A549 (cell line): ENCODE measurements at regions not wholly inside any gene's neighbourhood (a gene's known extent, or its start where the extent isn't known, plus 50 kb on each side); places are given as distances from the start of the nearest gene placed in this dataset.

ENCODE experiments used
- ATAC-seq, 2 experiments: fragments of 200-7000 bp in 1 of 2; fragments of >200 bp in 1 of 2; cut with Nextera tagmentation in 1 of 2; cut with Tn5 transposase in 1 of 2; 3 replicates each; pipeline versions ENCODE4 v1.8.0 to v1.9.1; 2018 to 2020; ENCODE audit warnings: mild to moderate bottlenecking in 1 of 2, moderate library complexity in 1 of 2
- CTCF ChIA-PET: fragments of 300-600 bp; sonication (Branson Sonifier 250); formaldehyde crosslinking; extraction: SDS; loops from one replicate; lab custom pipeline; 2021; ENCODE audit warnings: antibody characterized with exemption, inconsistent platforms; lab: Yijun Ruan, JAX
- POLR2A ChIA-PET: fragments of 350-600 bp; formaldehyde crosslinking; extraction: SDS; loops from one replicate; lab custom pipeline; 2021; ENCODE audit warnings: antibody characterized with exemption, inconsistent platforms; lab: Yijun Ruan, JAX
- DNase-seq, 2 experiments: peaks; one replicate each; pipeline versions ENCODE4 v3.0.0 to v3.0.0-alpha.2; 2011 to 2016; ENCODE audit warnings: low read depth in 1 of 2, low spot score in 1 of 2
- FAIRE-seq: peaks from 2 replicates; lab custom pipeline; 2011; peaks lifted over from hg19 to GRCh38; lab: Jason Lieb, UNC
- H3K27ac ChIP-seq, 2 experiments: fragments of >200 bp; sonication (Bioruptor Twin); formaldehyde crosslinking; 3 replicates each; pipeline ENCODE4 v1.5.1; 2016 to 2017
- H3K4me1 ChIP-seq: fragments of >200 bp; sonication (Bioruptor Twin); formaldehyde crosslinking; 3 replicates; pipeline ENCODE4 v1.6.1; 2016
- H3K4me2 ChIP-seq: fragments of >200 bp; sonication (Bioruptor Twin); formaldehyde crosslinking; 3 replicates; pipeline ENCODE4 v1.6.1; 2016
- H3K4me3 ChIP-seq: fragments of >200 bp; sonication (Bioruptor Twin); formaldehyde crosslinking; 3 replicates; pipeline ENCODE4 v1.5.1; 2016
- H3K9me3 ChIP-seq: fragments of >200 bp; sonication (Bioruptor Twin); formaldehyde crosslinking; 3 replicates; pipeline ENCODE4 v1.6.1; 2016
- BHLHE40 ChIP-seq: IDR thresholded peaks from 2 replicates; pipeline ENCODE4 v1.6.1; 2012; ENCODE audit warnings: low read depth, low read length, inconsistent platforms
- CBX2 ChIP-seq: fragments of 200-600 bp; sonication (generic); IDR thresholded peaks from 2 replicates; pipeline ENCODE4 v1.6.1; 2016; ENCODE audit warnings: low read depth, mild to moderate bottlenecking, borderline replicate concordance
- CBX8 ChIP-seq: fragments of 200-600 bp; sonication (generic); IDR thresholded peaks from 2 replicates; pipeline ENCODE4 v1.6.1; 2016
- CHD4 ChIP-seq: fragments of 200-600 bp; sonication (generic); IDR thresholded peaks from 2 replicates; pipeline ENCODE4 v1.6.1; 2016; ENCODE audit warnings: antibody characterized with exemption, mild to moderate bottlenecking, borderline replicate concordance
- EHF ChIP-seq: fragments of 250-450 bp; sonication (Bioruptor Pico); IDR thresholded peaks from 2 replicates; pipeline ENCODE4 v1.5.0; 2020; ENCODE audit warnings: mild to moderate bottlenecking
- FOSB ChIP-seq: fragments of 250-450 bp; sonication (Bioruptor Pico); IDR thresholded peaks from 2 replicates; pipeline ENCODE4 v1.5.0; 2020; ENCODE audit warnings: mild to moderate bottlenecking, moderate library complexity
- FOSL2 ChIP-seq, 2 experiments: fragments of 450-650 bp in 1 of 2; fragments of >200 bp in 1 of 2; sonication (Bioruptor Twin) in 1 of 2; formaldehyde crosslinking; IDR thresholded peaks; 2 replicates each; pipeline versions ENCODE4 v1.5.0 to v1.6.1; 2016 to 2020; ENCODE audit warnings: mild to moderate bottlenecking in 1 of 2, moderate library complexity in 1 of 2
- FOXS1 ChIP-seq: fragments of 250-450 bp; sonication (Bioruptor Pico); IDR thresholded peaks from 2 replicates; pipeline ENCODE4 v1.5.0; 2020; ENCODE audit warnings: mild to moderate bottlenecking, moderate library complexity
- GATA3 ChIP-seq: IDR thresholded peaks from 2 replicates; pipeline ENCODE4 v1.6.1; 2012; ENCODE audit warnings: borderline replicate concordance
- HDAC2 ChIP-seq: fragments of 200-600 bp; sonication (generic); IDR thresholded peaks from 2 replicates; pipeline ENCODE4 v1.6.1; 2016
- HOXB13 ChIP-seq: fragments of 250-450 bp; sonication (Bioruptor Pico); IDR thresholded peaks from 2 replicates; pipeline ENCODE4 v1.5.0; 2020; ENCODE audit warnings: low read depth, mild to moderate bottlenecking, moderate library complexity
- JUNB ChIP-seq: fragments of >200 bp; sonication (Bioruptor Twin); formaldehyde crosslinking; IDR thresholded peaks from 2 replicates; pipeline ENCODE4 v1.6.1; 2016
- MYC ChIP-seq: IDR thresholded peaks from 2 replicates; pipeline ENCODE4 v1.6.1; 2012; ENCODE audit warnings: mild to moderate bottlenecking, inconsistent platforms, low read length, improper control_type of control experiment, borderline replicate concordance
- POLR2A ChIP-seq: IDR thresholded peaks from 2 replicates; pipeline ENCODE4 v1.6.1; 2012; ENCODE audit warnings: mild to moderate bottlenecking, low read length
- RARB ChIP-seq: fragments of 250-450 bp; sonication (Bioruptor Pico); IDR thresholded peaks from 2 replicates; pipeline ENCODE4 v1.8.0; 2021; ENCODE audit warnings: mild to moderate bottlenecking, moderate library complexity
- RCOR1 ChIP-seq: fragments of 150-350 bp; IDR thresholded peaks from 2 replicates; pipeline ENCODE4 v1.6.1; 2014; ENCODE audit warnings: antibody characterized with exemption, low read length, low read depth
- RFX5 ChIP-seq: fragments of 450-650 bp; IDR thresholded peaks from 2 replicates; pipeline ENCODE4 v1.7.1; 2014; ENCODE audit warnings: antibody characterized with exemption, mild to moderate bottlenecking, moderate library complexity
- RNF2 ChIP-seq: fragments of 200-600 bp; sonication (generic); IDR thresholded peaks from 2 replicates; pipeline ENCODE4 v1.6.1; 2016; ENCODE audit warnings: low read depth, mild to moderate bottlenecking, antibody characterized with exemption, moderate library complexity, borderline replicate concordance
- TP53 ChIP-seq: fragments of 250-450 bp; sonication (Bioruptor Pico); IDR thresholded peaks from 2 replicates; pipeline ENCODE4 v1.5.0; 2021; ENCODE audit warnings: mild to moderate bottlenecking, moderate library complexity
- ZC3H11A ChIP-seq: fragments of 450-650 bp; IDR thresholded peaks from 2 replicates; pipeline ENCODE4 v1.6.1; 2014; ENCODE audit warnings: antibody characterized with exemption, mild to moderate bottlenecking
- ZSCAN20 ChIP-seq: fragments of 250-450 bp; sonication (Bioruptor Pico); IDR thresholded peaks from 2 replicates; pipeline ENCODE4 v1.8.0; 2022; ENCODE audit warnings: mild to moderate bottlenecking, moderate library complexity
- WGBS: methylation state at CpG from one replicate; pipeline ENCODE4 v1.1.6; 2017; ENCODE audit errors: missing lambda C conversion rate; 5-methylcytosine and 5-hydroxymethylcytosine counted together
- TF ChIP-seq, protein P1 (sequence below): IDR thresholded peaks from 2 replicates; pipeline ENCODE4 v1.6.1; 2012

DNA sequence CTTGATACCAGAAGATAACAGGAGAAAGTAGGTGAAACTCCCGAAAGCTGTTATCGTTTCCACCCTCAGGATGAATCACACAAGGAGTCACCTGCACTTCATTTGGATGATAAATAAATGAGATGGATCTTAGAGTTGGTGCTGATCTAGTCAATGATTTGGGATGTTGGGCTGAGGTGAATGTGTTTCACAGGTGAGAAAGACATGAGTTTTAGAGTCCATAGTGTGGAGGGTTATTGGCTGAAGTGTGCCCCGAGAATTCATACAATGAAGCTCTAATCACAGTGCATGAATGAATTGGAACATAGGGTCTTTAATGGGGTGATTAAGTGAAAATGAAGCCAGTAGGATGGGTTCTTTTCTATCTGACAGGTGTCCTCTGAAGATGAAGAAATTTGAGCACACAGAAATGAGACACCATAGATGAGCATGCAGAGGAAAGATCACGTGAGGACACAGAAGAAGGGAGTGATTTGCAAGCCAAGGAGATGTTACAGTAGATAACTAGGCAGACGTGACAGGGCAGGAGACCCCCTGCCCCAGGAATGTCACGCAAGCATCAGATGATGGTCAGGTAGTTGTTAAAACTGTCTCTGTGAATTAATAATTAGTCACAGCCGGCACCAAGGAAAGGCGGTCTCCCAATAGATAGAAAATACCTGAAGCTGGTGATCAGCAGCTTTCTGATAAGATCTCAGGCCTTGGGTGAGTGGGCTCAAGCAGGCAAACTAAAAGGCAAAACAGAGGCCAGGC lies 60.3 kb upstream of the IGLL5 start:
- TF ChIP-seq HOXB13, result no peak
- Histone ChIP-seq H3K4me1 (no peaks in the 10 kb centered on the region), H3K4me3 (no peak overlapping the region), H3K27ac (no peak overlapping the region), H3K4me2 (no peak overlapping the region), H3K9me3 (peaks cover 2% of the 10 kb centered on the region; the same call in 1 of the 3 replicates)
- CTCF ChIA-PET, result interaction anchor here (0.7 to 1.3 kb wide), 2 partner anchors 57 kb away, joined by 3 read pairs; no protein-coding TSS in a partner anchor
- ATAC-seq (no peak), DNase-seq (no peak), FAIRE-seq (no peak)
- POLR2A ChIA-PET, result no interaction called here
- 52% methylated on average over 8 of the region's 8 CpGs for WGBS

DNA sequence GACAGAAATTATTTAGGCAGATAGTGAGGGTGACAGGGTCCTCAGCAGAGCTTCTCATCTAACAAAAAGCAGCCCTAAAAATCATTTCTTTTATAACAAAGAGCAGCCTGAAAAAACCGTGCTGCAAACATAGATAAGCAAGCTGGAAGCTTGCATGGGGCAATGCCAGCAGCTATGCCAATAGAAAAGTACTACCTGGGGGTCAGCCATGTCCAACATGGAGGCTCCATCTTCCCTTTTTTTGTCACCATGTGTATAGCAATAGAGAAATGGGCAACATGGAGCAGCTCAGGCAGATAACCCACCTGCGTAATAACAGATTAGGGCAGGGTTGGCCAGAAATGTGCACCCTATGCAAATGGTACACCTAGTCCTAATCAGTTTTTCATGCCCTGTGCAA lies 57.4 kb upstream of the IGLL5 start:
- ATAC-seq (no peak), DNase-seq (no peak)
- H3K4me3 ChIP-seq, result no peak overlapping the region
- H3K4me2 ChIP-seq, result no peak overlapping the region
- H3K4me1 ChIP-seq, result no peaks in the 10 kb centered on the region
- TF ChIP-seq CBX2 (no peak), FOSB (CRISPR knock-in tag) (no peak), RCOR1 (no peak), JUNB (no peak)
- TF ChIP-seq, all 56 proteins: peak for 0
- Histone ChIP-seq H3K27ac (no peak overlapping the region), H3K9me3 (peaks cover 2% of the 10 kb centered on the region; the same call in 1 of the 3 replicates)
- 44% methylated on average over 2 of the region's 2 CpGs for WGBS
- POLR2A ChIA-PET, result no interaction called here
- no peak for FAIRE-seq
- CTCF ChIA-PET, result interaction anchor here (0.8 to 3.5 kb wide), 4 partner anchors 16 to 67 kb away, joined by 3 to 11 read pairs (median 3); no protein-coding TSS in a partner anchor

DNA sequence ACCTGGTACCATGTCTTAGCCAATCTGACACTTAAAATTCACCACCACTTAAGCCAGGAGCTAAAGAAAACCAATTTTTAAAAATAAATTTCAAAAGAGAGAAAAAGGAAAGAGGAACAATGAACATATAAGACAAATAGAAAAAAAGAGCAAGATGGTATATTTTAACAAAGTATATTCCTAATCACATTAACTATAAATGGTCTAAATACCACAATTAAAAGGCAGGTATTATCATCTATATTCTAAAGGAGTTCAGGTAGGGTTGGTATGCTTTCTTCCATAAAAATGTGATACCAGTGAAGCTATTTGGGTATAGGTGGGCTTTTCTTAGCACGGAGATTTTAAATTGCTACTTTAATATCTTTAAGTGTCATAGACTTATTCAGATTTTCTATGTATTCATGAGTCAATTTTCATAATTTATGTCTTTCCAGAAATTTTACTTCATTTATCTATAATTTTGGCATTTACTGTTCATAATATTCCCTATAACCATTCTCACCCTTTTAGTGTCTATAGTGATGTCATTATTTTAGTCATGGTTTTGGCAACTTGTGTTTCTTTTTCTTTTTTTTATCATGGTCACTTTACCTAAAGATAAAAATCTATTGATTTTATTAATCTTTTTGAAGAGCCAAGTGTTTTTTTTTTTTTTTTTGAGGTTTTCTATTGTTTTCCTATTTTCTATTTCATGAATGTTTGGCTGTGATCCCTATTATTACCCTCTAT lies 56.5 kb upstream of the IGLL5 start:
- ChIA-PET POLR2A (no interaction called here), CTCF (interaction anchor here (1.3 to 3.5 kb wide), 2 partner anchors 17 kb away, joined by 3 to 11 read pairs; no protein-coding TSS in a partner anchor)
- FAIRE-seq (no peak), DNase-seq (no peak), ATAC-seq (no peak)
- Histone ChIP-seq H3K4me2 (no peak overlapping the region), H3K4me1 (no peaks in the 10 kb centered on the region), H3K9me3 (peaks cover 2% of the 10 kb centered on the region; the same call in 1 of the 3 replicates), H3K27ac (no peak overlapping the region), H3K4me3 (no peak overlapping the region)
- WGBS, result 0% methylated on average over 1 of the region's 1 CpG
- TF ChIP-seq MYC (no peak), RNF2 (no peak), EHF (CRISPR knock-in tag) (no peak), RARB (no peak), POLR2A (no peak)

DNA sequence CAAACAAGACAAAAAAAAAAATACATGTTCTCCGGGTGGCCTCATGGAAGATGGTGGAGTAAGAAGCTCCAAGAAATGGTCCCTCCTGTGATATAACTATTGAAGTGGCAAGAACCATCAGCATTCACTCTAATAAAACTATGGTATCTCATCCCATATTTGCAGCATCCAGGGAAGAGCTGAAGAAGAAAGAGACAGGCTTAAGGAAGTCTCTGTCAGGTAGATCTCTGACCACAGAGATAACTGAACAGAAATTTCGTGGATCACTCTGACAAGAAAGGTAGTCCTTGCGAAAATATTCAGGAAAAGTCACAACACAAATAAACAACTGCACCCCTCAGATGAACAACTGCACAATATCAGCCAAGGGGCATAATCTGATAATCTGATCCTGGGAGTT lies 54.6 kb upstream of the IGLL5 start:
- POLR2A ChIA-PET, result no interaction called here
- Histone ChIP-seq H3K4me1 (no peaks in the 10 kb centered on the region), H3K9me3 (peaks cover 2% of the 10 kb centered on the region; the same call in 1 of the 3 replicates), H3K27ac (no peak overlapping the region), H3K4me2 (no peak overlapping the region), H3K4me3 (no peak overlapping the region)
- ATAC-seq (no peak), FAIRE-seq (no peak), DNase-seq (no peak)
- WGBS, result 27% methylated on average over 3 of the region's 3 CpGs
- TF ChIP-seq TP53 (CRISPR knock-in tag) (no peak), RFX5 (no peak), CHD4 (no peak), BHLHE40 (no peak), HDAC2 (no peak), GATA3 (no peak), ZSCAN20 (CRISPR knock-in tag) (no peak), ZC3H11A (no peak), CBX8 (no peak), FOXS1 (CRISPR knock-in tag) (no peak), POLR2A (no peak), FOSL2 (IDR thresholded peaks at IDR 0.05) (no peak), FOSL2 (CRISPR knock-in tag; IDR thresholded peaks at IDR 0.05) (no peak)
- TF ChIP-seq, protein P1, sequence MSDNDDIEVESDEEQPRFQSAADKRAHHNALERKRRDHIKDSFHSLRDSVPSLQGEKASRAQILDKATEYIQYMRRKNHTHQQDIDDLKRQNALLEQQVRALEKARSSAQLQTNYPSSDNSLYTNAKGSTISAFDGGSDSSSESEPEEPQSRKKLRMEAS, result no peak
- CTCF ChIA-PET, result interaction anchor here (1.0 to 3.5 kb wide), 2 partner anchors 15 to 44 kb away, joined by 3 to 11 read pairs; no protein-coding TSS in a partner anchor
